SK-N-SH (cell line): ENCODE measurements at regions not wholly inside any gene's neighbourhood (a gene's known extent, or its start where the extent isn't known, plus 50 kb on each side); places are given as distances from the start of the nearest gene placed in this dataset.

Source experiments
- CTCF ChIA-PET: fragments of 300-600, 350-600 bp; formaldehyde crosslinking; extraction: SDS; loops from one replicate; lab custom pipeline; 2021; lab: Yijun Ruan, JAX
- POLR2A ChIA-PET: fragments of 350-600 bp; sonication (Branson Sonifier 250); formaldehyde crosslinking; extraction: SDS; loops from one replicate; lab custom pipeline; 2020; ENCODE audit warnings: antibody characterized with exemption, inconsistent platforms; lab: Yijun Ruan, JAX
- DNase-seq: peaks from one replicate; pipeline ENCODE4 v3.0.0; 2012
- H2AFZ ChIP-seq: fragments of 200-600 bp; sonication (generic); 2 replicates; pipeline ENCODE4 v1.8.1; 2016; ENCODE audit warnings: antibody characterized with exemption, mild to moderate bottlenecking, low read depth
- H3F3A ChIP-seq: fragments of 200-600 bp; sonication (generic); replicated peaks from 2 replicates; pipeline ENCODE3; 2016; ENCODE audit warnings: antibody characterized with exemption, mild to moderate bottlenecking; ENCODE audit not compliant: insufficient read depth
- H3K27ac ChIP-seq, 2 experiments: fragments of 200-500 bp in 1 of 2; fragments of 200-600 bp in 1 of 2; sonication (Bioruptor generic) in 1 of 2; sonication (generic), shearing (Covaris generic) in 1 of 2; 2 replicates each; pipeline versions ENCODE4 v1.5.1 to v1.6.1; 2014 to 2016; ENCODE audit warnings: low read depth in 2 of 2, inconsistent platforms in 1 of 2, low read length in 1 of 2, mild to moderate bottlenecking in 1 of 2, mixed read lengths in 1 of 2
- H3K27me3 ChIP-seq: fragments of 200-600 bp; sonication (generic), shearing (Covaris generic); 2 replicates; pipeline ENCODE4 v1.6.1; 2016; ENCODE audit warnings: mixed run types; ENCODE audit not compliant: insufficient read depth
- H3K36me3 ChIP-seq, 2 experiments: fragments of 200-500 bp in 1 of 2; fragments of 200-600 bp in 1 of 2; sonication (Bioruptor generic) in 1 of 2; sonication (generic) in 1 of 2; replicated peaks in 1 of 2; 2 replicates each; pipeline versions ENCODE3 to v1.5.1; 2014 to 2016; ENCODE audit warnings: low read length in 1 of 2, mild to moderate bottlenecking in 1 of 2; ENCODE audit not compliant: insufficient read depth in 2 of 2, control insufficient read depth in 1 of 2
- H3K4me1 ChIP-seq, 2 experiments: fragments of 200-500 bp in 1 of 2; fragments of 200-600 bp in 1 of 2; sonication (Bioruptor generic) in 1 of 2; sonication (generic), shearing (Covaris generic) in 1 of 2; 2 replicates each; pipeline versions ENCODE4 v1.5.1 to v1.6.1; 2014 to 2016; ENCODE audit warnings: low read depth in 1 of 2, low read length in 1 of 2, mixed run types in 1 of 2; ENCODE audit not compliant: insufficient read depth in 2 of 2, control insufficient read depth in 1 of 2
- H3K4me2 ChIP-seq: fragments of 200-600 bp; sonication (generic), shearing (Covaris generic); 2 replicates; pipeline ENCODE4 v1.6.1; 2017; ENCODE audit warnings: mixed run types
- H3K4me3 ChIP-seq, 2 experiments: fragments of 200-500 bp in 1 of 2; fragments of 200-600 bp in 1 of 2; sonication (Bioruptor generic) in 1 of 2; sonication (generic), shearing (Covaris generic) in 1 of 2; 2 replicates each; pipeline versions ENCODE4 v1.5.1 to v1.8.1; 2014 to 2016; ENCODE audit warnings: low read depth in 2 of 2, inconsistent platforms in 1 of 2, low read length in 1 of 2, mild to moderate bottlenecking in 1 of 2, mixed read lengths in 1 of 2, moderate library complexity in 1 of 2
- H3K79me2 ChIP-seq: fragments of 200-600 bp; sonication (generic); 2 replicates; pipeline ENCODE4 v1.8.1; 2017; ENCODE audit warnings: mild to moderate bottlenecking; ENCODE audit not compliant: insufficient read depth
- H3K9ac ChIP-seq: fragments of 200-600 bp; sonication (generic); 2 replicates; pipeline ENCODE4 v1.6.1; 2017; ENCODE audit warnings: mixed run types
- H3K9me2 ChIP-seq: fragments of 200-600 bp; sonication (generic); 2 replicates; pipeline ENCODE4 v1.6.1; 2017; ENCODE audit warnings: mixed run types
- H3K9me3 ChIP-seq: fragments of 200-600 bp; sonication (generic); 2 replicates; pipeline ENCODE4 v1.6.1; 2017; ENCODE audit warnings: mixed run types, mild to moderate bottlenecking, moderate library complexity
- H4K20me1 ChIP-seq: fragments of 200-600 bp; sonication (generic); 2 replicates; pipeline ENCODE4 v1.6.1; 2017; ENCODE audit warnings: mild to moderate bottlenecking, mixed run types; ENCODE audit not compliant: insufficient read depth
- CHD2 ChIP-seq: fragments of 150-350 bp; IDR thresholded peaks from 2 replicates; pipeline ENCODE4 v1.6.1; 2018; ENCODE audit warnings: low read length; ENCODE audit not compliant: partially characterized antibody
- FOSL2 ChIP-seq: IDR thresholded peaks from 2 replicates; pipeline ENCODE4 v1.4.0; 2012; ENCODE audit warnings: low read depth, mild to moderate bottlenecking, moderate library complexity, borderline replicate concordance
- FOXJ3 ChIP-seq: sonication (generic); formaldehyde crosslinking; IDR thresholded peaks from 2 replicates; pipeline ENCODE4 v1.5.1; 2020; ENCODE audit warnings: mild to moderate bottlenecking, missing genetic modification reagents
- FOXM1 ChIP-seq: IDR thresholded peaks from 2 replicates; pipeline ENCODE4 v1.4.0; 2012; ENCODE audit warnings: low read depth, mild to moderate bottlenecking
- GATA2 ChIP-seq: sonication (generic); formaldehyde crosslinking; IDR thresholded peaks from 2 replicates; pipeline ENCODE4 v1.5.0; 2020; ENCODE audit warnings: mild to moderate bottlenecking, missing genetic modification reagents
- IRF3 ChIP-seq: fragments of 150-350 bp; IDR thresholded peaks from 2 replicates; pipeline ENCODE4 v1.6.1; 2016; ENCODE audit warnings: mild to moderate bottlenecking, low read depth, low read length
- MEF2A ChIP-seq: IDR thresholded peaks from 2 replicates; pipeline ENCODE4 v1.4.0; 2012; ENCODE audit warnings: low read depth, borderline replicate concordance
- NRF1 ChIP-seq: IDR thresholded peaks from 2 replicates; pipeline ENCODE4 v1.6.1; 2012; ENCODE audit warnings: low read depth, mild to moderate bottlenecking, low read length
- SIN3A ChIP-seq: IDR thresholded peaks from 2 replicates; pipeline ENCODE4 v1.6.1; 2012; ENCODE audit warnings: low read depth, mild to moderate bottlenecking, low read length, moderate library complexity, borderline replicate concordance
- SMC3 ChIP-seq: IDR thresholded peaks from 2 replicates; pipeline ENCODE4 v1.6.1; 2012; ENCODE audit warnings: low read depth, low read length, improper control_type of control experiment
- TAF1 ChIP-seq: IDR thresholded peaks from 2 replicates; pipeline ENCODE4 v1.6.1; 2012; ENCODE audit warnings: low read depth, mild to moderate bottlenecking, low read length, moderate library complexity, borderline replicate concordance
- TEAD4 ChIP-seq: IDR thresholded peaks from 2 replicates; pipeline ENCODE4 v1.4.0; 2012; ENCODE audit warnings: mild to moderate bottlenecking, borderline replicate concordance; ENCODE audit not compliant: insufficient read depth
- YY1 ChIP-seq: IDR thresholded peaks from 2 replicates; pipeline ENCODE4 v1.4.0; 2012; ENCODE audit warnings: low read depth, mild to moderate bottlenecking
- ZBTB33 ChIP-seq: IDR thresholded peaks from 2 replicates; pipeline ENCODE4 v1.4.0; 2012; ENCODE audit warnings: low read depth, borderline replicate concordance
- WGBS: methylation state at CpG from one replicate; pipeline ENCODE4 v1.1.6; 2017; ENCODE audit warnings: low lambda C conversion rate; 5-methylcytosine and 5-hydroxymethylcytosine counted together
- TF ChIP-seq, protein P1 (sequence below): IDR thresholded peaks from 2 replicates; pipeline ENCODE4 v1.6.1; 2012; ENCODE audit warnings: mild to moderate bottlenecking, low read depth, low read length, moderate library complexity

DNA sequence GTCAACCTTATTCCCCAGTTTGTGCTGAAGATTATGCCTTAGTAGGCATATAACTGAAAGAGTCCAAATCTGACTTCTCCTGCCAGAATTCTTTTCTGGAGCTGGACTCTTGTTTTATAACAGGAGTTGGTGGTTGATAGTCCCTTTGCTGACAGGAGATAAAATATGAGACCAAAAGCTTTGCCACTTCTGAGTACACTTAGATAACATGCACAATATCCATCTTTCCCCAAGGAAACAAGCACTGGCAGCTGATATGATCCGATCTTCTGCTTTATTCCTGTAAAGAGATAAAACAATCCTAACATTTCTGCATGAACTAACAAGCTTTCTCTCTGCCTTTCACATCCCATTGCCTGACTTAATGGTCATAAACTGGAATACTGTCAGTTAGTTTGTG, 1265.4 kb upstream of the ADGRB3 start:
- H3K36me3 ChIP-seq: no peaks in the 10 kb centered on the region
- H3K4me1 ChIP-seq: no peaks in the 10 kb centered on the region
- no peak for DNase-seq
- no peaks in the 10 kb centered on the region for H3K27me3 ChIP-seq
- no peaks in the 10 kb centered on the region for H3F3A ChIP-seq
- H3K79me2 ChIP-seq: no peaks in the 10 kb centered on the region
- no peak overlapping the region for H3K4me3 ChIP-seq
- ChIA-PET CTCF (no interaction called here), POLR2A (no interaction called here)
- H3K27ac ChIP-seq: no peak overlapping the region; a peak in 1 of 4 replicates
- no peaks in the 10 kb centered on the region for H3K9me2 ChIP-seq
- no peaks in the 10 kb centered on the region for H4K20me1 ChIP-seq
- no peak overlapping the region for H3K9ac ChIP-seq
- no peak overlapping the region for H3K4me2 ChIP-seq
- H2AFZ ChIP-seq: no peak overlapping the region
- TF ChIP-seq SMC3 (no peak), FOXM1 (no peak), FOXJ3 (CRISPR knock-in tag) (no peak), YY1 (no peak), TEAD4 (no peak), NRF1 (no peak), IRF3 (no peak), CHD2 (no peak), ZBTB33 (no peak), TAF1 (no peak), FOSL2 (no peak), MEF2A (no peak), GATA2 (CRISPR knock-in tag) (no peak), SIN3A (no peak)
- TF ChIP-seq, protein P1, sequence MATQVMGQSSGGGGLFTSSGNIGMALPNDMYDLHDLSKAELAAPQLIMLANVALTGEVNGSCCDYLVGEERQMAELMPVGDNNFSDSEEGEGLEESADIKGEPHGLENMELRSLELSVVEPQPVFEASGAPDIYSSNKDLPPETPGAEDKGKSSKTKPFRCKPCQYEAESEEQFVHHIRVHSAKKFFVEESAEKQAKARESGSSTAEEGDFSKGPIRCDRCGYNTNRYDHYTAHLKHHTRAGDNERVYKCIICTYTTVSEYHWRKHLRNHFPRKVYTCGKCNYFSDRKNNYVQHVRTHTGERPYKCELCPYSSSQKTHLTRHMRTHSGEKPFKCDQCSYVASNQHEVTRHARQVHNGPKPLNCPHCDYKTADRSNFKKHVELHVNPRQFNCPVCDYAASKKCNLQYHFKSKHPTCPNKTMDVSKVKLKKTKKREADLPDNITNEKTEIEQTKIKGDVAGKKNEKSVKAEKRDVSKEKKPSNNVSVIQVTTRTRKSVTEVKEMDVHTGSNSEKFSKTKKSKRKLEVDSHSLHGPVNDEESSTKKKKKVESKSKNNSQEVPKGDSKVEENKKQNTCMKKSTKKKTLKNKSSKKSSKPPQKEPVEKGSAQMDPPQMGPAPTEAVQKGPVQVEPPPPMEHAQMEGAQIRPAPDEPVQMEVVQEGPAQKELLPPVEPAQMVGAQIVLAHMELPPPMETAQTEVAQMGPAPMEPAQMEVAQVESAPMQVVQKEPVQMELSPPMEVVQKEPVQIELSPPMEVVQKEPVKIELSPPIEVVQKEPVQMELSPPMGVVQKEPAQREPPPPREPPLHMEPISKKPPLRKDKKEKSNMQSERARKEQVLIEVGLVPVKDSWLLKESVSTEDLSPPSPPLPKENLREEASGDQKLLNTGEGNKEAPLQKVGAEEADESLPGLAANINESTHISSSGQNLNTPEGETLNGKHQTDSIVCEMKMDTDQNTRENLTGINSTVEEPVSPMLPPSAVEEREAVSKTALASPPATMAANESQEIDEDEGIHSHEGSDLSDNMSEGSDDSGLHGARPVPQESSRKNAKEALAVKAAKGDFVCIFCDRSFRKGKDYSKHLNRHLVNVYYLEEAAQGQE: no peak
- H3K9me3 ChIP-seq: no peaks in the 10 kb centered on the region
- WGBS: 17% methylated on average over 1 of the region's 1 CpG
